SK-N-SH treated with all-trans-retinoic acid at 6 μM for 48 hours (cell line): ENCODE measurements at regions not wholly inside any gene's neighbourhood (a gene's known extent, or its start where the extent isn't known, plus 50 kb on each side); places are given as distances from the start of the nearest gene placed in this dataset.

ENCODE experiments used
- ATAC-seq: fragments of 200-7000 bp; cut with Tn5 transposase; 3 replicates; pipeline ENCODE4 v1.9.1; 2020; ENCODE audit warnings: mild to moderate bottlenecking, moderate library complexity
- ARNTL ChIP-seq: fragments of 450-650 bp; formaldehyde crosslinking; IDR thresholded peaks from 2 replicates; pipeline ENCODE4 v1.5.0; 2020; ENCODE audit warnings: low read depth, mild to moderate bottlenecking, moderate library complexity, borderline replicate concordance
- BACH2 ChIP-seq: fragments of 250-450 bp; sonication (Bioruptor Pico); IDR thresholded peaks from 2 replicates; pipeline ENCODE4 v1.9.0; 2021; ENCODE audit warnings: mild to moderate bottlenecking, borderline replicate concordance
- CSDC2 ChIP-seq: fragments of 250-450 bp; sonication (Bioruptor Pico); IDR thresholded peaks from 2 replicates; pipeline ENCODE4 v1.5.0; 2020; ENCODE audit warnings: mild to moderate bottlenecking, moderate library complexity
- ESRRG ChIP-seq: fragments of 250-450 bp; sonication (Bioruptor Pico); IDR thresholded peaks from 2 replicates; pipeline ENCODE4 v1.6.1; 2021; ENCODE audit warnings: mild to moderate bottlenecking
- ISL1 ChIP-seq: fragments of 250-450 bp; sonication (Bioruptor Pico); IDR thresholded peaks from 2 replicates; pipeline ENCODE4 v2.1.2; 2022; ENCODE audit warnings: mild to moderate bottlenecking, moderate library complexity
- OSR1 ChIP-seq: fragments of 250-450 bp; sonication (Bioruptor Pico); IDR thresholded peaks from 2 replicates; pipeline ENCODE4 v1.8.0; 2022; ENCODE audit warnings: moderate library complexity, mild to moderate bottlenecking, inconsistent platforms
- POU6F1 ChIP-seq: fragments of 250-450 bp; sonication (Bioruptor Pico); IDR thresholded peaks from 2 replicates; pipeline ENCODE4 v1.8.0; 2021; ENCODE audit warnings: low read depth, mild to moderate bottlenecking, moderate library complexity, borderline replicate concordance
- PPARA ChIP-seq: fragments of 250-450 bp; sonication (Bioruptor Pico); IDR thresholded peaks from 2 replicates; pipeline ENCODE4 v1.5.0; 2020; ENCODE audit warnings: mild to moderate bottlenecking, borderline replicate concordance
- RARB ChIP-seq: fragments of 250-450 bp; sonication (Bioruptor Pico); IDR thresholded peaks from 2 replicates; pipeline ENCODE4 v1.8.0; 2021; ENCODE audit warnings: mild to moderate bottlenecking, moderate library complexity
- SNAI2 ChIP-seq: fragments of 250-450 bp; sonication (Bioruptor Pico); IDR thresholded peaks from 2 replicates; pipeline ENCODE4 v1.5.0; 2020; ENCODE audit warnings: mild to moderate bottlenecking, moderate library complexity
- TCF4 ChIP-seq: fragments of 250-450 bp; sonication (Bioruptor Pico); IDR thresholded peaks from 2 replicates; pipeline ENCODE4 v1.8.0; 2021; ENCODE audit warnings: mild to moderate bottlenecking, moderate library complexity, borderline replicate concordance
- TOX ChIP-seq: fragments of 250-450 bp; sonication (Bioruptor Pico); IDR thresholded peaks from 2 replicates; pipeline ENCODE4 v1.8.0; 2021; ENCODE audit warnings: mild to moderate bottlenecking, moderate library complexity, borderline replicate concordance
- TSHZ2 ChIP-seq: fragments of 250-450 bp; sonication (Bioruptor Pico); IDR thresholded peaks from 2 replicates; pipeline ENCODE4 v1.5.0; 2020; ENCODE audit warnings: mild to moderate bottlenecking, moderate library complexity
- ZC3H10 ChIP-seq: fragments of 250-450 bp; sonication (Bioruptor Pico); IDR thresholded peaks from 2 replicates; pipeline ENCODE4 v1.5.1; 2021; ENCODE audit warnings: mild to moderate bottlenecking, moderate library complexity
- ZFP30 ChIP-seq: fragments of 450-650 bp; formaldehyde crosslinking; IDR thresholded peaks from 2 replicates; pipeline ENCODE4 v1.5.0; 2022; ENCODE audit warnings: mild to moderate bottlenecking, moderate library complexity
- ZNF8 ChIP-seq: fragments of 450-650 bp; formaldehyde crosslinking; IDR thresholded peaks from 2 replicates; pipeline ENCODE4 v1.5.0; 2020; ENCODE audit warnings: mild to moderate bottlenecking, moderate library complexity
- TF ChIP-seq, protein P1 (sequence below): fragments of 250-450 bp; sonication (Bioruptor Pico); IDR thresholded peaks from 2 replicates; pipeline ENCODE4 v1.5.1; 2021; ENCODE audit warnings: mild to moderate bottlenecking, moderate library complexity
- TF ChIP-seq, protein P2 (sequence below): fragments of 250-450 bp; sonication (Bioruptor Pico); IDR thresholded peaks from 2 replicates; pipeline ENCODE4 v1.8.0; 2020; ENCODE audit warnings: mild to moderate bottlenecking, moderate library complexity, borderline replicate concordance
- TF ChIP-seq, protein P3 (sequence below): fragments of 250-450 bp; sonication (Bioruptor Pico); IDR thresholded peaks from 2 replicates; pipeline ENCODE4 v1.5.1; 2020; ENCODE audit warnings: low read depth, mild to moderate bottlenecking, moderate library complexity

DNA sequence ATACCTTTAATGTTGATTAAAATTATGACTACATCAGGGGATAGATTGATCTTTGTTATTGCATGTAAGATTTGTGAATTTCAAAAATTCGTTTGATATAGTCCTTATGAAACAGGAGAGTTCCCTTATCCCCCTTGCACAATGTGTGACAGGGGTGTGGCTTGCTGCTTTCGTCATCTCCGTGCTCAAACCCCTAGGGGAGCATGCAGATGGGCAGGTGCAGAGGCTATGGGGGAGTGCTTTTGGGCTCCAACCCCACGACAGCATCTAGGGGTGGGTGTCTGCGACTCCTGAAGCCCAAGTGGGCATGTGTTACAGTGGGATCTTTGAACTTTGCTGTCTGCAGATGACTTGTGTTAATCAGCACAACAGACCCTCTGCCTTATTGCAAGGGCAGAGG, 360.1 kb upstream of the GOLIM4 start:
- TF ChIP-seq, protein P1, sequence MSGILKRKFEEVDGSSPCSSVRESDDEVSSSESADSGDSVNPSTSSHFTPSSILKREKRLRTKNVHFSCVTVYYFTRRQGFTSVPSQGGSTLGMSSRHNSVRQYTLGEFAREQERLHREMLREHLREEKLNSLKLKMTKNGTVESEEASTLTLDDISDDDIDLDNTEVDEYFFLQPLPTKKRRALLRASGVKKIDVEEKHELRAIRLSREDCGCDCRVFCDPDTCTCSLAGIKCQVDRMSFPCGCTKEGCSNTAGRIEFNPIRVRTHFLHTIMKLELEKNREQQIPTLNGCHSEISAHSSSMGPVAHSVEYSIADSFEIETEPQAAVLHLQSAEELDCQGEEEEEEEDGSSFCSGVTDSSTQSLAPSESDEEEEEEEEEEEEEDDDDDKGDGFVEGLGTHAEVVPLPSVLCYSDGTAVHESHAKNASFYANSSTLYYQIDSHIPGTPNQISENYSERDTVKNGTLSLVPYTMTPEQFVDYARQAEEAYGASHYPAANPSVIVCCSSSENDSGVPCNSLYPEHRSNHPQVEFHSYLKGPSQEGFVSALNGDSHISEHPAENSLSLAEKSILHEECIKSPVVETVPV (CRISPR knock-in tag), result no peak
- TF ChIP-seq BACH2 (CRISPR knock-in tag), result no peak
- TF ChIP-seq OSR1 (CRISPR knock-in tag), result no peak
- TF ChIP-seq PPARA, result no peak
- TF ChIP-seq ISL1 (CRISPR knock-in tag), result no peak
- no peak for TF ChIP-seq CSDC2
- TF ChIP-seq, protein P2, sequence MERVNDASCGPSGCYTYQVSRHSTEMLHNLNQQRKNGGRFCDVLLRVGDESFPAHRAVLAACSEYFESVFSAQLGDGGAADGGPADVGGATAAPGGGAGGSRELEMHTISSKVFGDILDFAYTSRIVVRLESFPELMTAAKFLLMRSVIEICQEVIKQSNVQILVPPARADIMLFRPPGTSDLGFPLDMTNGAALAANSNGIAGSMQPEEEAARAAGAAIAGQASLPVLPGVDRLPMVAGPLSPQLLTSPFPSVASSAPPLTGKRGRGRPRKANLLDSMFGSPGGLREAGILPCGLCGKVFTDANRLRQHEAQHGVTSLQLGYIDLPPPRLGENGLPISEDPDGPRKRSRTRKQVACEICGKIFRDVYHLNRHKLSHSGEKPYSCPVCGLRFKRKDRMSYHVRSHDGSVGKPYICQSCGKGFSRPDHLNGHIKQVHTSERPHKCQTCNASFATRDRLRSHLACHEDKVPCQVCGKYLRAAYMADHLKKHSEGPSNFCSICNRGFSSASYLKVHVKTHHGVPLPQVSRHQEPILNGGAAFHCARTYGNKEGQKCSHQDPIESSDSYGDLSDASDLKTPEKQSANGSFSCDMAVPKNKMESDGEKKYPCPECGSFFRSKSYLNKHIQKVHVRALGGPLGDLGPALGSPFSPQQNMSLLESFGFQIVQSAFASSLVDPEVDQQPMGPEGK (CRISPR knock-in tag), result no peak
- TF ChIP-seq ZC3H10 (CRISPR knock-in tag), result no peak
- no peak for TF ChIP-seq SNAI2 (CRISPR knock-in tag)
- no peak for TF ChIP-seq ZFP30 (CRISPR knock-in tag)
- TF ChIP-seq ARNTL, result no peak
- TF ChIP-seq ZNF8, result no peak
- TF ChIP-seq, protein P3, sequence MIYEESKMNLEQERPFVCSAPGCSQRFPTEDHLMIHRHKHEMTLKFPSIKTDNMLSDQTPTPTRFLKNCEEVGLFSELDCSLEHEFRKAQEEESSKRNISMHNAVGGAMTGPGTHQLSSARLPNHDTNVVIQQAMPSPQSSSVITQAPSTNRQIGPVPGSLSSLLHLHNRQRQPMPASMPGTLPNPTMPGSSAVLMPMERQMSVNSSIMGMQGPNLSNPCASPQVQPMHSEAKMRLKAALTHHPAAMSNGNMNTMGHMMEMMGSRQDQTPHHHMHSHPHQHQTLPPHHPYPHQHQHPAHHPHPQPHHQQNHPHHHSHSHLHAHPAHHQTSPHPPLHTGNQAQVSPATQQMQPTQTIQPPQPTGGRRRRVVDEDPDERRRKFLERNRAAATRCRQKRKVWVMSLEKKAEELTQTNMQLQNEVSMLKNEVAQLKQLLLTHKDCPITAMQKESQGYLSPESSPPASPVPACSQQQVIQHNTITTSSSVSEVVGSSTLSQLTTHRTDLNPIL, result no peak

GRCh38 chr3:168453623-168454022, 357.9 kb upstream of the GOLIM4 start:
- TF ChIP-seq TCF4, result no peak
- no peak for TF ChIP-seq ARNTL
- no peak for TF ChIP-seq TOX (CRISPR knock-in tag)
- no peak for TF ChIP-seq POU6F1 (CRISPR knock-in tag)
- TF ChIP-seq PPARA, result no peak
- TF ChIP-seq CSDC2, result no peak
- TF ChIP-seq RARB (CRISPR knock-in tag), result no peak
- TF ChIP-seq ISL1 (CRISPR knock-in tag), result no peak
- TF ChIP-seq TSHZ2 (CRISPR knock-in tag), result no peak
- no peak for TF ChIP-seq ZFP30 (CRISPR knock-in tag)
- TF ChIP-seq, protein P3, result no peak
- TF ChIP-seq BACH2 (CRISPR knock-in tag), result no peak
- no peak for TF ChIP-seq SNAI2 (CRISPR knock-in tag)
- TF ChIP-seq, protein P2 (CRISPR knock-in tag), result no peak
- no peak for TF ChIP-seq OSR1 (CRISPR knock-in tag)
- TF ChIP-seq ESRRG, result no peak
- TF ChIP-seq, all 23 proteins: peak for 0
- ATAC-seq, result no peak

More for the DNA sequence above, 360.1 kb upstream of the GOLIM4 start:
- no peak for ATAC-seq
